Esophagus muscularis mucosa (tissue), 4 donors: ENCODE measurements at regions not wholly inside any gene's neighbourhood (a gene's known extent, or its start where the extent isn't known, plus 50 kb on each side); places are given as distances from the start of the nearest gene placed in this dataset.

Experiments
- EP300 ChIP-seq: sonication (generic); formaldehyde crosslinking; IDR thresholded peaks from one replicate; pipeline ENCODE4 v1.6.1; 2017; ENCODE audit warnings: antibody characterized with exemption
- POLR2A ChIP-seq: fragments of 450-650 bp; IDR thresholded peaks from one replicate; pipeline ENCODE4 v1.6.1; 2017; ENCODE audit warnings: antibody characterized with exemption, moderate library complexity, mild to moderate bottlenecking, low read depth
- POLR2AphosphoS5 ChIP-seq, 2 donors: sonication (generic); formaldehyde crosslinking; IDR thresholded peaks; one replicate each; pipeline ENCODE4 v1.6.1; 2017; ENCODE audit warnings: antibody characterized with exemption in 2 of 2
- TF ChIP-seq, protein P1 (sequence below), 3 experiments: fragments of 200-600 bp in 2 of 3; fragments of 450-650 bp in 1 of 3; sonication (generic) in 2 of 3; IDR thresholded peaks; one replicate each; pipeline ENCODE4 v1.5.1; 2017 to 2019; ENCODE audit warnings: antibody characterized with exemption in 3 of 3, mild to moderate bottlenecking in 2 of 3, moderate library complexity in 1 of 3

- TF ChIP-seq, protein P1, sequence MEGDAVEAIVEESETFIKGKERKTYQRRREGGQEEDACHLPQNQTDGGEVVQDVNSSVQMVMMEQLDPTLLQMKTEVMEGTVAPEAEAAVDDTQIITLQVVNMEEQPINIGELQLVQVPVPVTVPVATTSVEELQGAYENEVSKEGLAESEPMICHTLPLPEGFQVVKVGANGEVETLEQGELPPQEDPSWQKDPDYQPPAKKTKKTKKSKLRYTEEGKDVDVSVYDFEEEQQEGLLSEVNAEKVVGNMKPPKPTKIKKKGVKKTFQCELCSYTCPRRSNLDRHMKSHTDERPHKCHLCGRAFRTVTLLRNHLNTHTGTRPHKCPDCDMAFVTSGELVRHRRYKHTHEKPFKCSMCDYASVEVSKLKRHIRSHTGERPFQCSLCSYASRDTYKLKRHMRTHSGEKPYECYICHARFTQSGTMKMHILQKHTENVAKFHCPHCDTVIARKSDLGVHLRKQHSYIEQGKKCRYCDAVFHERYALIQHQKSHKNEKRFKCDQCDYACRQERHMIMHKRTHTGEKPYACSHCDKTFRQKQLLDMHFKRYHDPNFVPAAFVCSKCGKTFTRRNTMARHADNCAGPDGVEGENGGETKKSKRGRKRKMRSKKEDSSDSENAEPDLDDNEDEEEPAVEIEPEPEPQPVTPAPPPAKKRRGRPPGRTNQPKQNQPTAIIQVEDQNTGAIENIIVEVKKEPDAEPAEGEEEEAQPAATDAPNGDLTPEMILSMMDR (IDR thresholded peaks at IDR 0.05) = no peak
- TF ChIP-seq POLR2A (no peak), EP300 (no peak), POLR2AphosphoS5 (IDR thresholded peaks at IDR 0.05) (no peak)
Observed at GRCh38 chr11:114801773-114802172, 123.4 kb downstream of the NXPE2 start.
